Small intestine (tissue), 7 donors: ENCODE measurements at regions not wholly inside any gene's neighbourhood (a gene's known extent, or its start where the extent isn't known, plus 50 kb on each side); places are given as distances from the start of the nearest gene placed in this dataset.

Experiments used
- DNase-seq, 2 donors: peaks; one replicate each; pipeline versions ENCODE4 v3.0.0 to v3.0.0-alpha.2; 2013
- FAIRE-seq: peaks from 2 replicates; lab custom pipeline; 2012; peaks lifted over from hg19 to GRCh38; lab: Jason Lieb, UNC
- H3K27ac ChIP-seq, 3 donors: one replicate each; pipeline ENCODE4 v1.5.1; 2013; ENCODE audit warnings: low read length in 2 of 3, mild to moderate bottlenecking in 2 of 3, control low read depth in 1 of 3, inconsistent platforms in 1 of 3, low read depth in 1 of 3, moderate library complexity in 1 of 3
- H3K27me3 ChIP-seq, 3 donors: one replicate each; pipeline ENCODE4 v1.6.1; 2013; ENCODE audit warnings: low read length in 3 of 3, inconsistent platforms in 1 of 3; ENCODE audit not compliant: control insufficient read depth in 3 of 3, insufficient read depth in 3 of 3
- H3K36me3 ChIP-seq, 3 donors: one replicate each; pipeline ENCODE4 v1.6.1; 2013; ENCODE audit warnings: low read length in 3 of 3, inconsistent platforms in 1 of 3, low read depth in 1 of 3, mild to moderate bottlenecking in 1 of 3, moderate library complexity in 1 of 3; ENCODE audit not compliant: control insufficient read depth in 3 of 3, insufficient read depth in 2 of 3
- H3K4me1 ChIP-seq, 3 donors: one replicate each; pipeline ENCODE4 v1.6.1; 2013; ENCODE audit warnings: low read length in 2 of 3, inconsistent platforms in 1 of 3, low read depth in 1 of 3, mild to moderate bottlenecking in 1 of 3, moderate library complexity in 1 of 3; ENCODE audit not compliant: control insufficient read depth in 3 of 3, insufficient read depth in 2 of 3
- H3K4me3 ChIP-seq, 3 donors: one replicate each; pipeline ENCODE4 v1.5.1; 2013; ENCODE audit warnings: low read length in 3 of 3, control low read depth in 1 of 3, inconsistent platforms in 1 of 3, low read depth in 1 of 3, mild to moderate bottlenecking in 1 of 3, moderate library complexity in 1 of 3
- H3K9me3 ChIP-seq, 2 donors: one replicate each; pipeline ENCODE4 v1.6.1; 2013; ENCODE audit warnings: low read depth in 1 of 2, low read length in 1 of 2; ENCODE audit not compliant: control insufficient read depth in 2 of 2, insufficient read depth in 1 of 2
- WGBS, 3 donors: extraction: QIAGEN DNeasy Blood & Tissue Kit; methylation state at CpG; one replicate each; pipeline ENCODE4 v1.1.7; 2013; 5-methylcytosine and 5-hydroxymethylcytosine counted together
- donor health status: healthy with polysubstance abuse.
- donor health status: control.
- donor health status: control.
- donor health status: Bipolar disorder and iron deficiency.
- donor health status: healthy.

- no peak overlapping the region for H3K27ac ChIP-seq
- H3K4me3 ChIP-seq: no peak overlapping the region
- WGBS, 3 donors: 94 to 100% (median 97%) methylated on average over 1 of the region's 1 CpG
- H3K4me1 ChIP-seq: no peaks in the 10 kb centered on the region
- no peak for FAIRE-seq
- no peaks in the 10 kb centered on the region for H3K36me3 ChIP-seq
- no peaks in the 10 kb centered on the region for H3K27me3 ChIP-seq
- DNase-seq: no peak
- peaks cover 0 to 10% of the 10 kb centered on the region in 2 donors for H3K9me3 ChIP-seq
These were observed 236.9 kb upstream of the SASH1 start for GRCh38 chr6:148105695-148106094.

GRCh38 chr6:148107911-148108310 is 234.7 kb upstream of the SASH1 start:
- no peak overlapping the region for H3K4me3 ChIP-seq
- FAIRE-seq (no peak), DNase-seq (no peak)
- WGBS, 3 donors: 87 to 90% (median 89%) methylated on average over 3 of the region's 3 CpGs
- H3K27me3 ChIP-seq: no peaks in the 10 kb centered on the region
- peaks cover 0 to 10% of the 10 kb centered on the region in 2 donors for H3K9me3 ChIP-seq
- no peaks in the 10 kb centered on the region for H3K36me3 ChIP-seq
- no peak overlapping the region for H3K27ac ChIP-seq
- H3K4me1 ChIP-seq: no peaks in the 10 kb centered on the region

- Histone ChIP-seq H3K4me1 (no peaks in the 10 kb centered on the region), H3K27ac (no peak overlapping the region), H3K27me3 (no peaks in the 10 kb centered on the region), H3K4me3 (no peak overlapping the region), H3K36me3 (no peaks in the 10 kb centered on the region), H3K9me3 (peaks cover 0 to 10% of the 10 kb centered on the region in 2 donors)
- 82 to 84% (median 82%) methylated on average over 3 of the region's 3 CpGs for WGBS, 3 donors
- FAIRE-seq (no peak), DNase-seq (peak; percentile 5 to 71)
These were observed 232.9 kb upstream of the SASH1 start for GRCh38 chr6:148109732-148110131.

- no peak for DNase-seq
- Histone ChIP-seq H3K9me3 (peaks cover 0 to 10% of the 10 kb centered on the region in 2 donors), H3K4me3 (no peak overlapping the region), H3K27ac (no peak overlapping the region), H3K4me1 (no peaks in the 10 kb centered on the region), H3K27me3 (no peaks in the 10 kb centered on the region), H3K36me3 (no peaks in the 10 kb centered on the region)
- WGBS, 3 donors: 89 to 91% (median 90%) methylated on average over 3 of the region's 3 CpGs
- FAIRE-seq: no peak
These were observed 231.7 kb upstream of the SASH1 start for GRCh38 chr6:148110925-148111324.

GRCh38 chr6:148112851-148113319 is 229.8 kb upstream of the SASH1 start:
- no peak for DNase-seq
- no peaks in the 10 kb centered on the region for H3K4me1 ChIP-seq
- H3K9me3 ChIP-seq: peaks cover 0 to 10% of the 10 kb centered on the region in 2 donors
- no peak overlapping the region for H3K27ac ChIP-seq
- H3K27me3 ChIP-seq: no peaks in the 10 kb centered on the region
- 69 to 81% (median 77%) methylated on average over 2 of the region's 2 CpGs for WGBS, 3 donors
- H3K4me3 ChIP-seq: no peak overlapping the region
- FAIRE-seq: no peak
- H3K36me3 ChIP-seq: no peaks in the 10 kb centered on the region

- FAIRE-seq (no peak), DNase-seq (no peak)
- no peaks in the 10 kb centered on the region for H3K9me3 ChIP-seq
- no peaks in the 10 kb centered on the region for H3K27me3 ChIP-seq
- H3K4me1 ChIP-seq: no peaks in the 10 kb centered on the region
- WGBS, 3 donors: 70 to 77% (median 76%) methylated on average over 3 of the region's 3 CpGs
- H3K36me3 ChIP-seq: no peaks in the 10 kb centered on the region
- H3K4me3 ChIP-seq: no peak overlapping the region
- H3K27ac ChIP-seq: no peak overlapping the region
These were observed 226.6 kb upstream of the SASH1 start for GRCh38 chr6:148116001-148116400.

- Histone ChIP-seq H3K9me3 (peaks cover 0 to 3% of the 10 kb centered on the region in 2 donors), H3K4me1 (no peaks in the 10 kb centered on the region), H3K27me3 (no peaks in the 10 kb centered on the region), H3K4me3 (no peak overlapping the region), H3K36me3 (no peaks in the 10 kb centered on the region), H3K27ac (no peak overlapping the region)
- 88 to 100% (median 95%) methylated on average over 1 of the region's 1 CpG for WGBS, 3 donors
- DNase-seq: no peak
- no peak for FAIRE-seq
These were observed 224.4 kb upstream of the SASH1 start for GRCh38 chr6:148118244-148118643.

- H3K27me3 ChIP-seq: no peaks in the 10 kb centered on the region
- DNase-seq (no peak), FAIRE-seq (no peak)
- H3K4me3 ChIP-seq: no peak overlapping the region
- no peak overlapping the region for H3K27ac ChIP-seq
- no peaks in the 10 kb centered on the region for H3K4me1 ChIP-seq
- 86 to 89% (median 87%) methylated on average over 6 of the region's 6 CpGs for WGBS, 3 donors
- H3K9me3 ChIP-seq: no peaks in the 10 kb centered on the region
- peaks cover 0 to 3% (median 0%) of the 10 kb centered on the region in 3 donors for H3K36me3 ChIP-seq
These were observed 214.5 kb upstream of the SASH1 start for GRCh38 chr6:148128014-148128730.
